Activated CD4-positive, alpha-beta T cell treated with anti-CD3 and anti-CD28 coated beads, Interleukin-2, amount 50 U/mL, for 16 hours (primary cell): ENCODE measurements at regions not wholly inside any gene's neighbourhood (a gene's known extent, or its start where the extent isn't known, plus 50 kb on each side); places are given as distances from the start of the nearest gene placed in this dataset.
A peak's percentile ranks its signal among the peaks of the same experiment; 100 is the strongest.

Experiments
- DNase-seq: peaks from one replicate; pipeline ENCODE4 v3.0.0-alpha.2; 2020

GRCh38 chr5:168195110-168195509 lies 96.3 kb upstream of the WWC1 start:
- DNase-seq = no peak

- DNase-seq = no peak
Measured at GRCh38 chr5:168198359-168198758, 93.1 kb upstream of the WWC1 start.

GRCh38 chr5:168202996-168203395 lies 88.4 kb upstream of the WWC1 start:
- DNase-seq = no peak

GRCh38 chr5:168204165-168204564 lies 87.3 kb upstream of the WWC1 start:
- DNase-seq = no peak

GRCh38 chr5:168207450-168208029 lies 83.9 kb upstream of the WWC1 start:
- no peak for DNase-seq

- DNase-seq = no peak
Measured at GRCh38 chr5:168209244-168209995, 82.0 kb upstream of the WWC1 start.

- DNase-seq = no peak
Measured at GRCh38 chr5:168209997-168210396, 81.4 kb upstream of the WWC1 start.

GRCh38 chr5:168211245-168211644 lies 80.2 kb upstream of the WWC1 start:
- DNase-seq = no peak

GRCh38 chr5:168211936-168212335 lies 79.5 kb upstream of the WWC1 start:
- DNase-seq = no peak

- DNase-seq = no peak
Measured at GRCh38 chr5:168214071-168214470, 77.4 kb upstream of the WWC1 start.

- DNase-seq = no peak
Measured at GRCh38 chr5:168214886-168215285, 76.6 kb upstream of the WWC1 start.

GRCh38 chr5:168215646-168216045 lies 75.8 kb upstream of the WWC1 start:
- DNase-seq = no peak

- DNase-seq = no peak
Measured at GRCh38 chr5:168216989-168217388, 74.5 kb upstream of the WWC1 start.

- no peak for DNase-seq
Measured at GRCh38 chr5:168217497-168217896, 73.9 kb upstream of the WWC1 start.

GRCh38 chr5:168218746-168219145 lies 72.7 kb upstream of the WWC1 start:
- no peak for DNase-seq

- peak; percentile 63 for DNase-seq
Measured at GRCh38 chr5:168219515-168220410, 71.7 kb upstream of the WWC1 start.

- no peak for DNase-seq
Measured at GRCh38 chr5:168224085-168224484, 67.4 kb upstream of the WWC1 start.

GRCh38 chr5:168226012-168226411 lies 65.4 kb upstream of the WWC1 start:
- no peak for DNase-seq

- DNase-seq = no peak
Measured at GRCh38 chr5:168227001-168227400, 64.4 kb upstream of the WWC1 start.

- peak; percentile 9 for DNase-seq
Measured at GRCh38 chr5:168227973-168228615, 63.4 kb upstream of the WWC1 start.

- DNase-seq = no peak
Measured at GRCh38 chr5:168228668-168229067, 62.8 kb upstream of the WWC1 start.

GRCh38 chr5:168234133-168234532 lies 57.3 kb upstream of the WWC1 start:
- DNase-seq = no peak

GRCh38 chr5:168238463-168238862 lies 53.0 kb upstream of the WWC1 start:
- DNase-seq = no peak
